ENCODE measurements at regions not wholly inside any gene's neighbourhood (a gene's known extent, or its start where the extent isn't known, plus 50 kb on each side); places are given as distances from the start of the nearest gene placed in this dataset.

- DNase-seq (ENCODE audit: insufficient read length, low spot score) (no peak), FAIRE-seq (no peak)
- TF ChIP-seq CTCF (IDR thresholded peaks at IDR 0.05; ENCODE audit: insufficient read depth, missing control alignments), result no peak
These were observed 73.9 kb upstream of the ADPGK start for GRCh38 chr15:72857331-72858063.

GRCh38 chr15:72856549-72857040 is 73.0 kb upstream of the ADPGK start:
- no peak for TF ChIP-seq CTCF (IDR thresholded peaks at IDR 0.05; ENCODE audit: insufficient read depth, missing control alignments)
- FAIRE-seq, result no peak
- no peak for DNase-seq (ENCODE audit: insufficient read length, low spot score)

GRCh38 chr15:72855791-72856190 is 72.2 kb upstream of the ADPGK start:
- no peak for TF ChIP-seq CTCF (IDR thresholded peaks at IDR 0.05; ENCODE audit: insufficient read depth, missing control alignments)
- no peak for FAIRE-seq
- no peak for DNase-seq (ENCODE audit: insufficient read length, low spot score)

GRCh38 chr15:72852273-72852672 is 68.7 kb upstream of the ADPGK start:
- no peak for FAIRE-seq

GRCh38 chr15:72851586-72851985 is 68.0 kb upstream of the ADPGK start:
- no peak for FAIRE-seq
- TF ChIP-seq CTCF (IDR thresholded peaks at IDR 0.05; ENCODE audit: insufficient read depth, missing control alignments), result no peak

More at GRCh38 chr15:72852273-72852672, 68.7 kb upstream of the ADPGK start:
- no peak for DNase-seq (ENCODE audit: insufficient read length, low spot score)
- no peak for TF ChIP-seq CTCF (IDR thresholded peaks at IDR 0.05; ENCODE audit: insufficient read depth, missing control alignments)

GRCh38 chr15:72850833-72851232 is 67.3 kb upstream of the ADPGK start:
- no peak for DNase-seq (ENCODE audit: insufficient read length, low spot score)
- no peak for FAIRE-seq
- TF ChIP-seq CTCF (IDR thresholded peaks at IDR 0.05; ENCODE audit: insufficient read depth, missing control alignments), result no peak

More at GRCh38 chr15:72851586-72851985, 68.0 kb upstream of the ADPGK start:
- DNase-seq (ENCODE audit: insufficient read length, low spot score), result no peak

GRCh38 chr15:72847806-72848205 is 64.2 kb upstream of the ADPGK start:
- DNase-seq (ENCODE audit: insufficient read length, low spot score) (no peak), FAIRE-seq (no peak)
- no peak for TF ChIP-seq CTCF (IDR thresholded peaks at IDR 0.05; ENCODE audit: insufficient read depth, missing control alignments)

All from D721Med (cell line).